ENCODE measurements at regions not wholly inside any gene's neighbourhood (a gene's known extent, or its start where the extent isn't known, plus 50 kb on each side); places are given as distances from the start of the nearest gene placed in this dataset.
A peak's percentile ranks its signal among the peaks of the same experiment; 100 is the strongest.

GRCh38 chr13:73773168-73773549 lies 361.0 kb downstream of the KLF12 start:
- TF ChIP-seq CTCF (conservative IDR thresholded peaks at IDR 0.05), result no peak

GRCh38 chr13:73772449-73773167 lies 361.6 kb downstream of the KLF12 start:
- H3K27ac ChIP-seq, result no peak overlapping the region
- TF ChIP-seq CTCF (conservative IDR thresholded peaks at IDR 0.05), result no peak

More at GRCh38 chr13:73773168-73773549, 361.0 kb downstream of the KLF12 start:
- no peak overlapping the region for H3K27ac ChIP-seq

GRCh38 chr13:73767747-73768315 lies 366.4 kb downstream of the KLF12 start:
- TF ChIP-seq CTCF (conservative IDR thresholded peaks at IDR 0.05), result no peak
- no peak overlapping the region for H3K27ac ChIP-seq

GRCh38 chr13:73767191-73767741 lies 366.9 kb downstream of the KLF12 start:
- TF ChIP-seq CTCF (conservative IDR thresholded peaks at IDR 0.05), result no peak
- no peak overlapping the region for H3K27ac ChIP-seq

GRCh38 chr13:73765651-73766384 lies 368.4 kb downstream of the KLF12 start:
- no peak for TF ChIP-seq CTCF (conservative IDR thresholded peaks at IDR 0.05)
- peak overlapping the region; percentile 31 for H3K27ac ChIP-seq

GRCh38 chr13:73759434-73759833 lies 374.8 kb downstream of the KLF12 start:
- H3K27ac ChIP-seq, result no peak overlapping the region
- no peak for TF ChIP-seq CTCF (conservative IDR thresholded peaks at IDR 0.05)
